HCT116 (cell line): ENCODE measurements at regions not wholly inside any gene's neighbourhood (a gene's known extent, or its start where the extent isn't known, plus 50 kb on each side); places are given as distances from the start of the nearest gene placed in this dataset.

ENCODE experiments used
- CTCF ChIP-seq, 3 experiments: fragments of 200-600 bp in 1 of 3; sonication (generic) in 1 of 3; IDR thresholded peaks in 2 of 3; conservative IDR thresholded peaks in 1 of 3; 2 replicates each; pipeline ENCODE4 v1.5.1; 2012 to 2017; ENCODE audit warnings: low read depth in 2 of 3, low read length in 2 of 3, antibody characterized with exemption in 1 of 3, borderline replicate concordance in 1 of 3, control low read depth in 1 of 3, mild to moderate bottlenecking in 1 of 3, mixed read lengths in 1 of 3, mixed run types in 1 of 3, moderate library complexity in 1 of 3; ENCODE audit not compliant: insufficient read depth in 1 of 3
- ZNF274 ChIP-seq: fragments of 200-500 bp; sonication (Bioruptor generic); IDR thresholded peaks from 2 replicates; pipeline ENCODE4 v1.6.1; 2014; ENCODE audit warnings: mild to moderate bottlenecking, low read depth, low read length, inconsistent platforms

- TF ChIP-seq ZNF274 (no peak), CTCF (IDR thresholded peaks at IDR 0.05 in 2 of 3, conservative IDR thresholded peaks at IDR 0.05 in 1 of 3; ENCODE audit: borderline replicate concordance in 1 of 3, insufficient read depth in 1 of 3, low read depth in 2 of 3, low read length in 2 of 3) (no peak)
Measured at GRCh38 chr4:17008834-17009345, 110.4 kb upstream of the LDB2 start.
